Activated CD8-positive, alpha-beta T cell treated with anti-CD3 and anti-CD28 coated beads for 36 hours (primary cell): ENCODE measurements at regions not wholly inside any gene's neighbourhood (a gene's known extent, or its start where the extent isn't known, plus 50 kb on each side); places are given as distances from the start of the nearest gene placed in this dataset.

Experiments used
- ATAC-seq: fragments of 200-7000 bp; cut with Tn5 transposase; one replicate; pipeline ENCODE4 v1.10.0; 2021; ENCODE audit warnings: mild to moderate bottlenecking, moderate library complexity
- CTCF ChIA-PET: fragments of 350-600 bp; sonication (Branson Sonifier 250); formaldehyde crosslinking; loops from one replicate; lab custom pipeline; 2021; ENCODE audit warnings: antibody characterized with exemption; lab: Charles Lee
- POLR2A ChIA-PET: fragments of 350-600 bp; sonication (Branson Sonifier 250); formaldehyde crosslinking; loops from one replicate; lab custom pipeline; 2021; ENCODE audit warnings: antibody characterized with exemption; lab: Charles Lee
- DNase-seq: peaks from one replicate; pipeline ENCODE4 v3.0.0-alpha.2; 2020
- H3K27ac Mint-ChIP-seq: one replicate; pipeline ENCODE4 v1.8.0; 2021; ENCODE audit warnings: mild to moderate bottlenecking, mixed read lengths
- H3K27me3 Mint-ChIP-seq: one replicate; pipeline ENCODE4 v1.8.0; 2021; ENCODE audit warnings: mixed read lengths
- H3K36me3 Mint-ChIP-seq: one replicate; pipeline ENCODE4 v1.8.0; 2021; ENCODE audit warnings: low read depth, mixed read lengths
- H3K4me1 Mint-ChIP-seq: one replicate; pipeline ENCODE4 v1.8.0; 2021; ENCODE audit warnings: low read depth, mixed read lengths
- H3K4me3 Mint-ChIP-seq: one replicate; pipeline ENCODE4 v1.8.0; 2021; ENCODE audit warnings: mild to moderate bottlenecking, moderate library complexity, mixed read lengths
- H3K9me3 Mint-ChIP-seq: one replicate; pipeline ENCODE4 v1.8.0; 2021; ENCODE audit warnings: mixed read lengths
- intact Hi-C: fragments of 100-400 bp; cut with micrococcal nuclease; formaldehyde crosslinking; loops from one replicate; pipeline ENCODE4 v1.10.0; 2022
- TF ChIP-seq, protein P1 (sequence below): fragments of 200-600 bp; IDR thresholded peaks from one replicate; pipeline ENCODE4 v1.8.0; 2022; ENCODE audit warnings: antibody characterized with exemption, mild to moderate bottlenecking

DNA sequence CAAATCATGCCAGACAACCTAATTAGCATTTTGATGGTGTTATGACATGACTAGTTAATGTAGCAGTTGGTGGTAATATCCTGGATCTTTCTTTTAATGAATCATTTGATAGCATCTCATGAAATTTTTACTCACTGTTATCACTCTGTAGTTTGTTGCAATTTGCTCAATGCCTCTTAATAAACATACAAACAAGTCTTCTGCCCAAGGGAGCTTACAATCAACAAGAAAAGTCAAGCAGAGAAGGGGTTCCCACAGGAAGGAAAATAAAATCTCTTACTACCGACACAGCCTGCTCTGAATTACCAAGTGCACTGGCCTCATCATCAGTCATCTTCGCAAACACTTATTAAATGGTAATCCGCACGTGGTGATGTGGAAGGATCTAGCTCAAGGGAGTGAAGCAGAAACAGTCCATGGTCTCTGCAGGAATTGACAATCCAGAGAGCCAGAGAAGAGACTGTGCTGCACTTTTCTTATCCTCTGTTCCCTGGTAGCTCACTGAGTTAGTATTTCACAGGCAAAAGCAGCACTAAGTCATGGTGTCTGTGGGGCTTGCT lies 263.5 kb downstream of the EPHA4 start:
- DNase-seq (no peak), ATAC-seq (no peak)
- Mint-ChIP-seq H3K27me3 (peaks cover 4% of the 10 kb centered on the region), H3K9me3 (no peaks in the 10 kb centered on the region), H3K27ac (no peak overlapping the region), H3K4me3 (no peak overlapping the region), H3K36me3 (no peaks in the 10 kb centered on the region), H3K4me1 (peaks cover 2% of the 10 kb centered on the region)
- CTCF ChIA-PET = no interaction called here
- POLR2A ChIA-PET = no interaction called here
- intact Hi-C loops = no loop called here
- TF ChIP-seq, protein P1, sequence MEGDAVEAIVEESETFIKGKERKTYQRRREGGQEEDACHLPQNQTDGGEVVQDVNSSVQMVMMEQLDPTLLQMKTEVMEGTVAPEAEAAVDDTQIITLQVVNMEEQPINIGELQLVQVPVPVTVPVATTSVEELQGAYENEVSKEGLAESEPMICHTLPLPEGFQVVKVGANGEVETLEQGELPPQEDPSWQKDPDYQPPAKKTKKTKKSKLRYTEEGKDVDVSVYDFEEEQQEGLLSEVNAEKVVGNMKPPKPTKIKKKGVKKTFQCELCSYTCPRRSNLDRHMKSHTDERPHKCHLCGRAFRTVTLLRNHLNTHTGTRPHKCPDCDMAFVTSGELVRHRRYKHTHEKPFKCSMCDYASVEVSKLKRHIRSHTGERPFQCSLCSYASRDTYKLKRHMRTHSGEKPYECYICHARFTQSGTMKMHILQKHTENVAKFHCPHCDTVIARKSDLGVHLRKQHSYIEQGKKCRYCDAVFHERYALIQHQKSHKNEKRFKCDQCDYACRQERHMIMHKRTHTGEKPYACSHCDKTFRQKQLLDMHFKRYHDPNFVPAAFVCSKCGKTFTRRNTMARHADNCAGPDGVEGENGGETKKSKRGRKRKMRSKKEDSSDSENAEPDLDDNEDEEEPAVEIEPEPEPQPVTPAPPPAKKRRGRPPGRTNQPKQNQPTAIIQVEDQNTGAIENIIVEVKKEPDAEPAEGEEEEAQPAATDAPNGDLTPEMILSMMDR = no peak

DNA sequence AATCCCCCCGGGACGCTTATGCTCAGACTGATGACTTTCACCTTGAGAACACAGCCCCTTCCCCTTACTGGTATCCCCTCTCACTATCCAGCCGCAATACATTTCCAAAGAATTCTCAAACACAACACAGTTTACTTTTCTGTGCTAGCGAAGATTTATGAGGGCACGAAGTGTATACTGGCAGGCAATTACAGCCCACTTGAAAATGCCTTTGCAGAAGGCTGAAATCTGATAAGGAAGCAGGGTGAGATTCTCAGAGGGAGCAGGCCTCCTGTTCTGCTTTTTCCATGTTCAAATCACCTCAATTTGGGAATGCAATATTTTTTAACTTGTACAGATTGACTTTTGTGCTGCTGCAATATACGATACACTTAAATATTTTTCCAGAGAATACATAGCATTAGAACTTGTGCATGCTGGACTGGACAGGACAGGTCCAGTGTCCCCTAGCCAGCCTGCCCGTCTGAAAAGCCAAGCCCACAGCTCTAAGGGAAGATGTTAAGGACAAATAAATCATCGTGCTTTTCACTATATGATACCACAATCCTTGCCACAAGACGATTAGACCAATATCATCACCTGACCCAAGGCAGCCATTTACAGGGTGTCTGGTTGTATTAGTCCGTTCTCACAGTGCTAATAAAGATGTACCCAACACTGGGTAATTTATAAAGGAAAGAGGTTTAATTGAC lies 262.1 kb downstream of the EPHA4 start:
- Mint-ChIP-seq H3K36me3 (no peaks in the 10 kb centered on the region), H3K4me3 (no peak overlapping the region), H3K4me1 (peaks cover 2% of the 10 kb centered on the region), H3K9me3 (no peaks in the 10 kb centered on the region), H3K27me3 (peaks cover 4% of the 10 kb centered on the region), H3K27ac (no peak overlapping the region)
- ATAC-seq = no peak
- ChIA-PET POLR2A (no interaction called here), CTCF (no interaction called here)
- TF ChIP-seq, protein P1 = no peak
- intact Hi-C loops = no loop called here
- no peak for DNase-seq

DNA sequence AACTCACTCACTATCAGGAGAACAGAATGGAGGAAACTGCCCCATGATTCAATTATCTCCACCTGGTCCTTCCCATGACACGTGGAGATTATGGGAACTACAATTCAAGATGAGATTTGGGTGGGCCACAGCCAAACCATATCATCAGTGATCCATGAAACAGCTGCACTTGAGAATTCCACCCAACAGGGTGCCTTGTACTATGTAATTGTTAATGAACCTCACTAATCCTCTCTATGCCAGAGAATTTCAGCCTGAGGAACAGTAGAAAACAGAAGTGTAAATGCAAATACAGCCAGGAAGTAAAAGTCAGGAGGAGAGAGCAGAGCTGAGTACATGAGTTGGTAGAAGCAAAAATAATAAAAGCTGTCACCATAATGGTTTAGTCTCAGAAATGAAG lies 261.4 kb downstream of the EPHA4 start:
- H3K27ac Mint-ChIP-seq = no peak overlapping the region
- POLR2A ChIA-PET = no interaction called here

DNA sequence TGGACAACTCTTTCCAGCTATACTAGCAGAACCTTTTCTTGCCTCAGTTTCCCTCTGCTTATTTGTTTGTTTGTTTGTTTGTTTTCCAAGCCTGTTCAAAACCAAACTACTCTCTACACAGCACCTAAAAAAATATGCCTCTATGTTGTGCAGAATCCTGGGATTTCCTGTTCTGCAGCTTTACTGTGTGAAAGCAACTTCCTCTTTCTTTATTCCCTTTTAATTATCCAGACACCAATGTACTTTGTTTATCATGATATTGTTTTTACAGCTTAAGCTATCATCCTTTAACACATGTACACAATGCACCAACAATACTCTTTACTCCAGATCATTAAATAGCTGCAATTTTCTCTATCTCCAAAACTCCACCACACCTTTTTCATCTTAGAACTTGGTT lies 259.5 kb downstream of the EPHA4 start:
- Mint-ChIP-seq H3K4me3 (no peak overlapping the region), H3K4me1 (peaks cover 2% of the 10 kb centered on the region), H3K36me3 (no peaks in the 10 kb centered on the region), H3K27ac (no peak overlapping the region), H3K9me3 (no peaks in the 10 kb centered on the region), H3K27me3 (peaks cover 5% of the 10 kb centered on the region)
- POLR2A ChIA-PET = no interaction called here
- CTCF ChIA-PET = no interaction called here
- TF ChIP-seq, protein P1 = no peak
- DNase-seq (no peak), ATAC-seq (no peak)
- intact Hi-C loops = no loop called here

More for the DNA sequence above, 261.4 kb downstream of the EPHA4 start:
- H3K27me3 Mint-ChIP-seq = peaks cover 4% of the 10 kb centered on the region
- peaks cover 2% of the 10 kb centered on the region for H3K4me1 Mint-ChIP-seq
- TF ChIP-seq, protein P1 = no peak
- intact Hi-C loops = no loop called here
- H3K9me3 Mint-ChIP-seq = no peaks in the 10 kb centered on the region
- CTCF ChIA-PET = no interaction called here
- DNase-seq = no peak
- H3K4me3 Mint-ChIP-seq = no peak overlapping the region
- no peaks in the 10 kb centered on the region for H3K36me3 Mint-ChIP-seq
- ATAC-seq = no peak

DNA sequence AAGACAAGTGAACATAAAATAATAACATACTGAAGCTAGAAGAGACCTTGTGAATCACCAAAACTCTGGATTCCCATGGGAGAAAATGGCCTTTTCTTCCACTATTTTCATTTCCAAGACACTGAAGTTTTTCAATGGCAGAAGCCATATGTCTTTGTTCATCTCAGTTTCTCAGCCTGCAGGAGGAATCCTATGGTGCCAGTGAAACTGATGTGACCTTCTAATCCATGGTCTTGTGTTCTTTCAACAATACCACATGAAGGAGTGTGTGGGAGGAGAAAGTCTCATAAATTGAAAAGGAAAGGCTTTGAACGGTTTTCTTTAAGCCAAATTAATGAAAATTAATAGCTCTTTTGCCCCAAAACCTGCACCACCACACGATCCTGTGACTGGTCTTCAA lies 257.3 kb downstream of the EPHA4 start:
- Mint-ChIP-seq H3K4me3 (no peak overlapping the region), H3K27me3 (peaks cover 4% of the 10 kb centered on the region), H3K27ac (no peak overlapping the region), H3K9me3 (no peaks in the 10 kb centered on the region), H3K36me3 (no peaks in the 10 kb centered on the region), H3K4me1 (peaks cover 2% of the 10 kb centered on the region)
- intact Hi-C loops = no loop called here
- POLR2A ChIA-PET = no interaction called here
- TF ChIP-seq, protein P1 = no peak
- DNase-seq = no peak
- no peak for ATAC-seq
- CTCF ChIA-PET = no interaction called here
